CD4-positive, alpha-beta T cell (primary cell): ENCODE measurements at regions not wholly inside any gene's neighbourhood (a gene's known extent, or its start where the extent isn't known, plus 50 kb on each side); places are given as distances from the start of the nearest gene placed in this dataset.

ENCODE experiments used
- ATAC-seq: fragments of 200-7000 bp; cut with Tn5 transposase; one replicate; pipeline ENCODE4 v1.10.0; 2022; ENCODE audit warnings: mild to moderate bottlenecking; ENCODE audit not compliant: poor library complexity
- CTCF ChIA-PET: fragments of 350-600 bp; sonication (Branson Sonifier 250); formaldehyde crosslinking; loops from one replicate; lab custom pipeline; 2021; ENCODE audit warnings: antibody characterized with exemption, inconsistent platforms; lab: Charles Lee
- POLR2A ChIA-PET: fragments of 350-600 bp; sonication (Branson Sonifier 250); formaldehyde crosslinking; loops from one replicate; lab custom pipeline; 2021; ENCODE audit warnings: antibody characterized with exemption, inconsistent platforms; lab: Charles Lee
- DNase-seq, 14 experiments: peaks; one replicate each; pipeline ENCODE4 v3.0.0-alpha.2; 2013 to 2020; ENCODE audit warnings: mixed read lengths in 2 of 14
- H3K27ac ChIP-seq, 2 donors: one replicate each; pipeline versions ENCODE4 v1.5.1 to v1.7.0; 2013; ENCODE audit warnings: low read length in 2 of 2, low read depth in 1 of 2, mild to moderate bottlenecking in 1 of 2
- H3K27me3 ChIP-seq, 2 experiments: 1 replicate in 1 of 2; 2 replicates in 1 of 2; pipeline versions ENCODE4 v1.6.1 to v1.7.0; 2013; ENCODE audit warnings: low read length in 2 of 2, control low read depth in 1 of 2, mild to moderate bottlenecking in 1 of 2, moderate library complexity in 1 of 2; ENCODE audit not compliant: insufficient read depth in 2 of 2, control insufficient read depth in 1 of 2
- H3K36me3 ChIP-seq: one replicate; pipeline ENCODE4 v1.6.1; 2013; ENCODE audit warnings: low read length, control low read depth; ENCODE audit not compliant: insufficient read depth
- H3K4me1 ChIP-seq: one replicate; pipeline ENCODE4 v1.6.1; 2013; ENCODE audit warnings: low read length, control low read depth; ENCODE audit not compliant: insufficient read depth
- H3K4me3 ChIP-seq: one replicate; pipeline ENCODE4 v1.5.1; 2013; ENCODE audit warnings: mild to moderate bottlenecking, low read length, moderate library complexity
- H3K9me3 ChIP-seq, 2 experiments: 1 replicate in 1 of 2; 2 replicates in 1 of 2; pipeline versions ENCODE4 v1.6.1 to v1.7.0; 2013; ENCODE audit warnings: low read length in 2 of 2, mild to moderate bottlenecking in 2 of 2, control low read depth in 1 of 2, moderate library complexity in 1 of 2; ENCODE audit not compliant: control insufficient read depth in 1 of 2, insufficient read depth in 1 of 2
- H3K27ac Mint-ChIP-seq: one replicate; pipeline ENCODE4 v1.8.0; 2020; ENCODE audit warnings: mixed read lengths
- H3K27me3 Mint-ChIP-seq: one replicate; pipeline ENCODE4 v1.8.0; 2021; ENCODE audit warnings: mixed read lengths
- H3K36me3 Mint-ChIP-seq: one replicate; pipeline ENCODE4 v1.8.0; 2021; ENCODE audit warnings: low read depth, mixed read lengths
- H3K4me1 Mint-ChIP-seq: one replicate; pipeline ENCODE4 v1.8.0; 2021; ENCODE audit warnings: low read depth, mixed read lengths
- H3K4me3 Mint-ChIP-seq: one replicate; pipeline ENCODE4 v1.8.0; 2020; ENCODE audit warnings: mild to moderate bottlenecking, mixed read lengths
- H3K9me3 Mint-ChIP-seq: one replicate; pipeline ENCODE4 v1.8.0; 2020; ENCODE audit warnings: mixed read lengths
- CTCF ChIP-seq: fragments of 200-600 bp; IDR thresholded peaks from one replicate; pipeline ENCODE4 v1.8.0; 2022; ENCODE audit warnings: antibody characterized with exemption, mild to moderate bottlenecking
- intact Hi-C, 2 experiments: fragments of 100-400 bp; cut with DNase I in 1 of 2; cut with micrococcal nuclease in 1 of 2; formaldehyde crosslinking; loops; one replicate each; pipeline versions ENCODE4 v1.15.1 to v1.9.0; 2023 to 2025; cut with DNase I, micrococcal nuclease

GRCh38 chr18:57931038-57931437 lies 113.0 kb upstream of the NEDD4L start:
- Mint-ChIP-seq H3K4me1 (no peaks in the 10 kb centered on the region), H3K27me3 (no peaks in the 10 kb centered on the region), H3K27ac (no peak overlapping the region), H3K9me3 (no peaks in the 10 kb centered on the region), H3K4me3 (no peak overlapping the region), H3K36me3 (no peaks in the 10 kb centered on the region)
- ChIA-PET POLR2A (no interaction called here), CTCF (no interaction called here)
- intact Hi-C loops: no loop called here
- Histone ChIP-seq H3K27ac (no peak overlapping the region), H3K4me1 (no peaks in the 10 kb centered on the region), H3K36me3 (no peaks in the 10 kb centered on the region), H3K9me3 (no peaks in the 10 kb centered on the region), H3K4me3 (no peak overlapping the region), H3K27me3 (no peaks in the 10 kb centered on the region)
- ATAC-seq: no peak
- no peak for DNase-seq
- TF ChIP-seq CTCF: no peak

- DNase-seq: no peak
- Histone ChIP-seq H3K27me3 (no peaks in the 10 kb centered on the region), H3K27ac (no peak overlapping the region), H3K4me3 (no peak overlapping the region), H3K4me1 (no peaks in the 10 kb centered on the region), H3K9me3 (no peaks in the 10 kb centered on the region), H3K36me3 (no peaks in the 10 kb centered on the region)
- no peak for ATAC-seq
- CTCF ChIA-PET: no interaction called here
- Mint-ChIP-seq H3K36me3 (no peaks in the 10 kb centered on the region), H3K27me3 (no peaks in the 10 kb centered on the region), H3K9me3 (no peaks in the 10 kb centered on the region), H3K4me3 (no peak overlapping the region), H3K4me1 (no peaks in the 10 kb centered on the region), H3K27ac (no peak overlapping the region)
- POLR2A ChIA-PET: no interaction called here
- no peak for TF ChIP-seq CTCF
- intact Hi-C loops: no loop called here
Measured at GRCh38 chr18:57930476-57930875, 113.5 kb upstream of the NEDD4L start.

- ChIA-PET CTCF (no interaction called here), POLR2A (no interaction called here)
- DNase-seq (no peak), ATAC-seq (no peak)
- no peak for TF ChIP-seq CTCF
- no peaks in the 10 kb centered on the region for H3K36me3 ChIP-seq
- Mint-ChIP-seq H3K36me3 (no peaks in the 10 kb centered on the region), H3K27ac (no peak overlapping the region), H3K4me1 (no peaks in the 10 kb centered on the region), H3K9me3 (no peaks in the 10 kb centered on the region), H3K4me3 (no peak overlapping the region), H3K27me3 (no peaks in the 10 kb centered on the region)
- intact Hi-C loops: no loop called here
- H3K4me1 ChIP-seq: no peaks in the 10 kb centered on the region
- H3K9me3 ChIP-seq: no peaks in the 10 kb centered on the region
- no peaks in the 10 kb centered on the region for H3K27me3 ChIP-seq
- no peak overlapping the region for H3K4me3 ChIP-seq
- H3K27ac ChIP-seq: no peak overlapping the region
Measured at GRCh38 chr18:57929922-57930321, 114.1 kb upstream of the NEDD4L start.
